ENCODE measurements at regions not wholly inside any gene's neighbourhood (a gene's known extent, or its start where the extent isn't known, plus 50 kb on each side); places are given as distances from the start of the nearest gene placed in this dataset.

- H3K27me3 ChIP-seq (replicated peaks; ENCODE audit: insufficient read depth): peaks cover 6% of the 10 kb centered on the region
- no peak for TF ChIP-seq EZH2phosphoT487 (IDR thresholded peaks at IDR 0.05; ENCODE audit: insufficient read depth, low read depth)
- H3K9me2 ChIP-seq (ENCODE audit: insufficient read depth): no peaks in the 10 kb centered on the region
- H4K20me1 ChIP-seq (ENCODE audit: insufficient read depth): no peaks in the 10 kb centered on the region
- no peaks in the 10 kb centered on the region for H3K36me3 ChIP-seq (ENCODE audit: low read depth)
- no peak overlapping the region for H3K4me2 ChIP-seq (ENCODE audit: unreplicated experiment)
- 35 to 43% methylated on average over 3 of the region's 3 CpGs for WGBS, 2 experiments (ENCODE audit: low coverage in 1 of 2, low lambda C conversion rate in 2 of 2, missing lambda C conversion rate in 2 of 2)
- H3K27ac ChIP-seq: no peak overlapping the region
- in situ Hi-C loops (cut with MboI): no loop called here
- H3F3A ChIP-seq (ENCODE audit: insufficient read depth): no peaks in the 10 kb centered on the region
- H3K4me3 ChIP-seq: no peak overlapping the region
- H3K9ac ChIP-seq: no peak overlapping the region
- no peaks in the 10 kb centered on the region for H3K79me2 ChIP-seq (ENCODE audit: insufficient read depth)
- H3K9me3 ChIP-seq (ENCODE audit: low read depth): no peaks in the 10 kb centered on the region
- DNase-seq: no peak
- no peaks in the 10 kb centered on the region for H3K4me1 ChIP-seq (ENCODE audit: insufficient read depth)
- H2AFZ ChIP-seq: no peak overlapping the region
Observed at GRCh38 chr16:17696616-17697015, 225.9 kb upstream of the XYLT1 start.

- H3K4me2 ChIP-seq (ENCODE audit: unreplicated experiment): no peak overlapping the region
- H3K9me3 ChIP-seq (ENCODE audit: low read depth): no peaks in the 10 kb centered on the region
- H3K9me2 ChIP-seq (ENCODE audit: insufficient read depth): no peaks in the 10 kb centered on the region
- H3K27me3 ChIP-seq (replicated peaks; ENCODE audit: insufficient read depth): peaks cover 6% of the 10 kb centered on the region
- no peaks in the 10 kb centered on the region for H3K36me3 ChIP-seq (ENCODE audit: low read depth)
- WGBS, 2 experiments (ENCODE audit: low coverage in 1 of 2, low lambda C conversion rate in 2 of 2, missing lambda C conversion rate in 2 of 2): 42 to 47% methylated on average over 4 of the region's 4 CpGs
- no peak for DNase-seq
- TF ChIP-seq EZH2phosphoT487 (IDR thresholded peaks at IDR 0.05; ENCODE audit: insufficient read depth, low read depth) (no peak), EZH2 (IDR thresholded peaks at IDR 0.05; ENCODE audit: insufficient read depth, poor library complexity, severe bottlenecking) (no peak)
- in situ Hi-C loops (cut with MboI): no loop called here
- H3K27ac ChIP-seq: no peak overlapping the region
- H3F3A ChIP-seq (ENCODE audit: insufficient read depth): no peaks in the 10 kb centered on the region
- H3K79me2 ChIP-seq (ENCODE audit: insufficient read depth): no peaks in the 10 kb centered on the region
- no peaks in the 10 kb centered on the region for H4K20me1 ChIP-seq (ENCODE audit: insufficient read depth)
- no peak overlapping the region for H3K9ac ChIP-seq
- H2AFZ ChIP-seq: no peak overlapping the region
- H3K4me3 ChIP-seq: no peak overlapping the region
- no peaks in the 10 kb centered on the region for H3K4me1 ChIP-seq (ENCODE audit: insufficient read depth)
Observed at GRCh38 chr16:17692484-17692883, 221.7 kb upstream of the XYLT1 start.

DNA sequence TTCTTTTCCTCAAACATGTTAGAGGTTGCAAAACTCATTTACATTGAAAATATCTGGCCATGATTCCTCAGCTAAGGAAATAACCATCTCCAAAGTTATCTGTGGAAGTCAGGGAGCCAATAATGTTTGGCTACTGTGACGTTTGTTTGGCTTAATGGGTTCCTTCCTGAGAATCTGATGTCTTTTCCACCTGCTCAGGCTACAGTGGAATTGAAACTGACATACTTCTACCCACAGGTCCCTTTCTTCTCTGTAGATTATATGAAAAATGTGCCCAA, 221.1 kb upstream of the XYLT1 start:
- no peak overlapping the region for H3K4me2 ChIP-seq (ENCODE audit: unreplicated experiment)
- H2AFZ ChIP-seq: no peak overlapping the region
- no peaks in the 10 kb centered on the region for H3F3A ChIP-seq (ENCODE audit: insufficient read depth)
- DNase-seq: no peak
- H3K27ac ChIP-seq: no peak overlapping the region
- H3K9ac ChIP-seq: no peak overlapping the region
- no peaks in the 10 kb centered on the region for H3K4me1 ChIP-seq (ENCODE audit: insufficient read depth)
- H3K79me2 ChIP-seq (ENCODE audit: insufficient read depth): no peaks in the 10 kb centered on the region
- 6 to 20% methylated on average over 1 of the region's 1 CpG for WGBS, 2 experiments (ENCODE audit: low coverage in 1 of 2, low lambda C conversion rate in 2 of 2, missing lambda C conversion rate in 2 of 2)
- in situ Hi-C loops (cut with MboI): no loop called here
- no peaks in the 10 kb centered on the region for H3K9me3 ChIP-seq (ENCODE audit: low read depth)
- TF ChIP-seq EZH2phosphoT487 (IDR thresholded peaks at IDR 0.05; ENCODE audit: insufficient read depth, low read depth) (no peak), EZH2 (IDR thresholded peaks at IDR 0.05; ENCODE audit: insufficient read depth, poor library complexity, severe bottlenecking) (no peak)
- H4K20me1 ChIP-seq (ENCODE audit: insufficient read depth): no peaks in the 10 kb centered on the region
- H3K27me3 ChIP-seq (replicated peaks; ENCODE audit: insufficient read depth): peaks cover 6% of the 10 kb centered on the region
- no peak overlapping the region for H3K4me3 ChIP-seq
- H3K36me3 ChIP-seq (ENCODE audit: low read depth): no peaks in the 10 kb centered on the region
- no peaks in the 10 kb centered on the region for H3K9me2 ChIP-seq (ENCODE audit: insufficient read depth)

DNA sequence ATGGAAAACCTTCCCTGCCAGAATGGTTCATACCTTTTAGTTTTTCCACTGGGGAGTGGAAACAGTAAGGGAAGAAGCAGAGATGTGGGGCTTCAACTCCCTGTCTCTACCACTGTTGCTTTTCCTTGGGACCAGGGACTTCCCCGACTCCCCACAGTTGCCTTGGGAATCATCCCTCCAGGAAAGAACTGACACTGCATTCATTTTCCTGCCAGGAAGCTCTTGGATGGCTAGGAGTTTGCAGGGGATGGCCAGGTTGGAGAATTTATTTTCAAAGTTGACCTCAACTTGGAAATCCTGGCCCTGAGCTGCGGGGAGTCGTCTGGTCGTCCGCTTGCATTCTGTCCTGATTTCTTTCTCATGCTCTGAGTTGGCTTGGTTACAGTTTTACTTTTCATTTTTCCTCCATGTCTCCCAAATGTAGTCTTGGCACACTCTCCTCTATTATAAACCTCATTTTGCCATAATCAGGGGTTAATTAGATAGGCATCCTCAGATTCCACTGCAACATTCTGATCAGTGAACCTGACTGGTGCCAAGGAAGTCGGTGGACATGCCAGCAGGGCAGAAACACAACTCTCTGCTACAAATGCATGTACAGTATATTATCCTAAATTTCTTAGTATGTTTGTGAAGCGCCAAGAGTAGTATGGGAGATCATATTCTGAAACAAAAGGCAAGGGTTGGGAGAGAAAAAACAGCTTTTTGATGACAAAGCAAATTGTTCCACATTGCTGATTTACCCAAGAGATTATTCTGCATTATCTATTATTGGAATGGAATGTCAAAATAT, 220.5 kb upstream of the XYLT1 start:
- Histone ChIP-seq H4K20me1 (ENCODE audit: insufficient read depth) (no peaks in the 10 kb centered on the region), H3K9ac (no peak overlapping the region), H3K4me1 (ENCODE audit: insufficient read depth) (no peaks in the 10 kb centered on the region), H3K4me3 (no peak overlapping the region), H3K9me3 (ENCODE audit: low read depth) (no peaks in the 10 kb centered on the region), H3K36me3 (ENCODE audit: low read depth) (no peaks in the 10 kb centered on the region), H3K27ac (no peak overlapping the region), H3K79me2 (ENCODE audit: insufficient read depth) (no peaks in the 10 kb centered on the region), H2AFZ (no peak overlapping the region), H3F3A (ENCODE audit: insufficient read depth) (no peaks in the 10 kb centered on the region), H3K4me2 (ENCODE audit: unreplicated experiment) (no peak overlapping the region), H3K9me2 (ENCODE audit: insufficient read depth) (no peaks in the 10 kb centered on the region), H3K27me3 (replicated peaks; ENCODE audit: insufficient read depth) (peaks cover 6% of the 10 kb centered on the region)
- TF ChIP-seq EZH2 (IDR thresholded peaks at IDR 0.05; ENCODE audit: insufficient read depth, poor library complexity, severe bottlenecking) (no peak), EZH2phosphoT487 (IDR thresholded peaks at IDR 0.05; ENCODE audit: insufficient read depth, low read depth) (no peak)
- 19 to 21% methylated on average over 7 of the region's 7 CpGs for WGBS, 2 experiments (ENCODE audit: low coverage in 1 of 2, low lambda C conversion rate in 2 of 2, missing lambda C conversion rate in 2 of 2)
- no peak for DNase-seq
- in situ Hi-C loops (cut with MboI): no loop called here

GRCh38 chr16:17685447-17685846, 214.7 kb upstream of the XYLT1 start:
- TF ChIP-seq EZH2phosphoT487 (IDR thresholded peaks at IDR 0.05; ENCODE audit: insufficient read depth, low read depth) (no peak), EZH2 (IDR thresholded peaks at IDR 0.05; ENCODE audit: insufficient read depth, poor library complexity, severe bottlenecking) (no peak)
- no peak overlapping the region for H2AFZ ChIP-seq
- no peak overlapping the region for H3K4me3 ChIP-seq
- H3K4me2 ChIP-seq (ENCODE audit: unreplicated experiment): no peak overlapping the region
- no peaks in the 10 kb centered on the region for H3K79me2 ChIP-seq (ENCODE audit: insufficient read depth)
- DNase-seq: no peak
- H3F3A ChIP-seq (ENCODE audit: insufficient read depth): no peaks in the 10 kb centered on the region
- H3K4me1 ChIP-seq (ENCODE audit: insufficient read depth): no peaks in the 10 kb centered on the region
- no peaks in the 10 kb centered on the region; the same call in 1 of the 2 replicates for H3K27me3 ChIP-seq (replicated peaks; ENCODE audit: insufficient read depth)
- in situ Hi-C loops (cut with MboI): no loop called here
- no peak overlapping the region for H3K9ac ChIP-seq
- no peak overlapping the region for H3K27ac ChIP-seq
- H3K9me3 ChIP-seq (ENCODE audit: low read depth): no peaks in the 10 kb centered on the region
- no peaks in the 10 kb centered on the region for H4K20me1 ChIP-seq (ENCODE audit: insufficient read depth)
- H3K9me2 ChIP-seq (ENCODE audit: insufficient read depth): no peaks in the 10 kb centered on the region
- no peaks in the 10 kb centered on the region for H3K36me3 ChIP-seq (ENCODE audit: low read depth)
